GM18951 (cell line): ENCODE measurements at regions not wholly inside any gene's neighbourhood (a gene's known extent, or its start where the extent isn't known, plus 50 kb on each side); places are given as distances from the start of the nearest gene placed in this dataset.
"Not testable (repeated sequence)": the region's sequence is repeated elsewhere in the genome, so short reads cannot be mapped to it uniquely, and the experiment has no call there.

Experiments used
- POLR2A ChIP-seq: IDR thresholded peaks from 4 replicates; pipeline ENCODE4 v1.6.1; 2011; ENCODE audit warnings: mild to moderate bottlenecking; ENCODE audit not compliant: insufficient read length, insufficient read depth; ENCODE audit errors: extremely low read depth
- in situ Hi-C: fragments of 300-500 bp; cut with MboI; formaldehyde crosslinking; loops from one replicate; pipeline ENCODE4 v1.12.0; 2022; ENCODE audit warnings: low sequenced_read_pairs, mixed read lengths, inconsistent platforms; ENCODE audit not compliant: unreplicated experiment

GRCh38 chr6:15157479-15157878 lies 88.4 kb upstream of the JARID2 start:
- TF ChIP-seq POLR2A, result no peak
- in situ Hi-C loops, result no loop called here

DNA sequence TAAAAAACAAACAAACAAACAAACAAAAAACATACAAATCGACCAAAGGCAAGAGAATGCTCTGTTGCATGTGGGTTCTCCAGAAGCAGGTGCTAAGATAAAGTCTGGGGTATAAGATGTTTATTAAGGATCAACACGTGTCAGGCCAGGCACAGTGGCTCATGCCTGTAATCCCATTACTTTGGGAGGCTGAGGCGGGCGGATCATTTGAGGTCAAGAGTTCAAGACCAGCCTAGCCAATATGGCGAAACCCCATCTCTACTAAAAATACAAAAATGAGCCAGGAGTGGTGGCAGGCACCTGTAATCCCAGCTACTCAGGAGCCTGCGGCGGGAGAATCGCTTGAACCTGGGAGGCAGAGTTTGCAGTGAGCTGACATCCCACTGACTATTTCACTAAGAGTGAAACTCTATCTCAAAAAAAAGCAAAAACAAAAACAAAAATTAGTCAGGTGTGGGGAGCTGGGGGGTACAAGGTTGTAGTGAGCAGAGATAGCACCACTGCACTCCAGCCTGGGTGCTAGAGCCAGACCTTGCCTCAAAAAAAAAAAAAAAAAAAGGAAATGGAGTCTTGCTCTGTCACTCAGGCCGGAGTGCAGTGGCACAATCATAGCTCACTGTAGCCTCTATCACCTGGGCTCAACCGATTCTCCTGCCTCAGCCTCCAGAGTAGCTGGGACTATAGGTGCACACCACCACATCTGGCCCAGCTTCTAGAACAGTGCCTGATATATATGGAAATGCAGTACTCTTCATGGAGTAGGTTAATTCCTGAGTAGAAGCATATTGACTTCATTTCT lies 86.8 kb upstream of the JARID2 start:
- TF ChIP-seq POLR2A, result no peak
- in situ Hi-C loops, result no loop called here

GRCh38 chr6:15160812-15161211 lies 85.1 kb upstream of the JARID2 start:
- in situ Hi-C loops, result no loop called here
- TF ChIP-seq POLR2A, result no peak

- in situ Hi-C loops, result not testable (repeated sequence)
These were observed 81.0 kb upstream of the JARID2 start for GRCh38 chr6:15164855-15165254.

GRCh38 chr6:15166121-15166520 lies 79.7 kb upstream of the JARID2 start:
- in situ Hi-C loops, result no loop called here
- TF ChIP-seq POLR2A, result no peak

GRCh38 chr6:15170126-15170525 lies 75.7 kb upstream of the JARID2 start:
- no peak for TF ChIP-seq POLR2A
- in situ Hi-C loops, result no loop called here

DNA sequence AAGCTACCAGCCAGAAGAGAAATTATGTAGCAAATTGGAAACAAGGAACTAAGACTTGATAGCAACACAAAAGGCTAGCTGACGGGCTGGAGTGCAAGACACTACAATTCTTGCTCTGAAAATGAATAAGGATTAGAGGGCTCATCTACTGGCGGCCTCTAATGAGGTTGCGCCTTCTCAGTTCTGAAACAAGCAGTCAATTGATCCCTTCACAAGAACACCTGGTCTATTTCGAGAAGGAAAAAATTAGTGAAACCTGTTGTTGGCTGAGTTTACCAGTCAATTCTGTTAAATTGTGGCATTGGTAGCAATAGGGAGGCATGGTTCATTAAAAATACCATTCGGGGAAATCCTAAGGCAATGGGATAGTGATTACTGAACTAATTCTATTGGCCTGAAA lies 74.8 kb upstream of the JARID2 start:
- TF ChIP-seq POLR2A, result no peak
- in situ Hi-C loops, result no loop called here

DNA sequence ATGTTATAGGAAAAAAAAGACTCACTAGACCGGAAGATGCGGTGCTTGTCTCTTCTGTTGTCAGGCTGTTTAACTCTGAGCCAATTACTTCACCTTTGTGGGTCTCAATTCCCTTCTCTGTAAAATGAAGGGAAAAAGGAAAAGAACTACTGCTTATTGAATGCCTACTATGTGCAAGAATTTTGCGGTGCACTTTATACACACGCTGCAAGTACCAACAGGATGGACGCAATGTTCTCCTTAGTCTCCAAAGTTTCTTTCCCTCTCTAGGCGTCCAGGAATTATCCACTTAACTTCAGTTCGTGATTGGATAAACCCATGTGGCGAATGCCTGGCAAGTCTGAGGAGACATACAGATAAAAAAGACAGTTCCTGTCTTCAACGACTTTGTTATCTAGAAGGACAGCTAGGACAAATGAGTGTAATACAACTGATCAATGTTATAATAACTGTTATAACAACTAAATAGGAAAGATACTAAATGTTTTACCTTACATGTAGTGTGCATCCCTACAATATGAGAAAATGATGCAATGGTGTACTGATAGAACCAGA lies 69.0 kb upstream of the JARID2 start:
- TF ChIP-seq POLR2A, result no peak
- in situ Hi-C loops, result no loop called here

DNA sequence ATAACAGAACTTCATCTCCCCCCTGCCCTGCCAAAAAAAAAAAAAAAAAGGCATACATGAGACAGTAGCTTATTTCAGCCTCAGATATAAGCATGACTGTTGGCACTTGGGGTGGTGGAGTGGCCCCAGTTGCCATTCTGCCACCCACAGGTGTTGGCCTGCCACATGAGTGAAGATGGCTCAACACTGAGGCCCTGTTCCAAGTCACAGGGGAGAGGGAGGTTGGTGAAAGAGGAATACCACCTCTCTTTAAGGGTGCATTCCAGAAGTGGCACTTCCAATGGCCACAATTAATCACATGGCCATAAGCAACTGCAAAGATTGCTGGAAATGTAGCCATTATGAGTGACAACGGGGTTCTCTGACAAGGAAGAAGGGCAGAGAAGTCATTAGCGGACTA lies 61.9 kb upstream of the JARID2 start:
- in situ Hi-C loops, result no loop called here
- TF ChIP-seq POLR2A, result no peak

GRCh38 chr6:15184441-15184861 lies 61.4 kb upstream of the JARID2 start:
- no peak for TF ChIP-seq POLR2A
- in situ Hi-C loops, result no loop called here

GRCh38 chr6:15185111-15185510 lies 60.8 kb upstream of the JARID2 start:
- in situ Hi-C loops, result not testable (repeated sequence)

DNA sequence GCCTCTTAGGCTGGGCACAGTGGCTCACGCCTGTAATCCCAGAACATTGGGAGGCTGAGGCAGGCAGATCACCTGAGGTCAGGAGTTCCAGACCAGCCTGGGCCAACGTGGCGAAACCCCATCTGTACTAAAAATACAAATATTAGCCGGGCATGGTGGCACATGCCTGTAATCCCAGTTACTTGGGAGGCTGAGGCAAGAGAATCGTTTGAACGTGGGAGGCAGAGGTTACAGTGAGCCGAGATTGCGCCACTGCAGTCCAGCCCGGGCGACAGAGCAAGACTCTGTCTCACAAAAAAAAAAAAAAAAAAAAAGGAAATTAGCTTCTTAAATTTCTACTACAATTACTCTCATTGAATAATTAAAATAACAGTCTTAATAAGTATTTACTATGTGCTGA lies 52.4 kb upstream of the JARID2 start:
- in situ Hi-C loops, result not testable (repeated sequence)

GRCh38 chr6:15194453-15194852 lies 51.4 kb upstream of the JARID2 start:
- no peak for TF ChIP-seq POLR2A
- in situ Hi-C loops, result no loop called here
